Stomach (tissue), 8 donors: ENCODE measurements at regions not wholly inside any gene's neighbourhood (a gene's known extent, or its start where the extent isn't known, plus 50 kb on each side); places are given as distances from the start of the nearest gene placed in this dataset.

Source experiments
- DNase-seq, 2 donors: peaks; one replicate each; pipeline versions ENCODE4 v3.0.0 to v3.0.0-alpha.2; 2013 to 2019
- H3K27ac ChIP-seq, 5 donors: fragments of 200-600 bp in 4 of 5; sonication (generic) in 4 of 5; one replicate each; pipeline ENCODE4 v1.5.1; 2013 to 2019; ENCODE audit warnings: mild to moderate bottlenecking in 1 of 5, moderate library complexity in 1 of 5
- H3K27me3 ChIP-seq, 3 donors: fragments of 200-600 bp; sonication (generic); one replicate each; pipeline ENCODE4 v1.5.1; 2017 to 2019; ENCODE audit warnings: mixed run types in 1 of 3
- H3K36me3 ChIP-seq, 4 donors: fragments of 200-600 bp; sonication (generic); 1 replicate in 3 of 4; 2 replicates in 1 of 4; pipeline ENCODE4 v1.5.1; 2016 to 2019
- H3K4me1 ChIP-seq, 4 donors: fragments of 200-600 bp; sonication (generic); one replicate each; pipeline ENCODE4 v1.5.1; 2016 to 2019
- H3K4me3 ChIP-seq, 4 donors: fragments of 200-600 bp; sonication (generic) in 3 of 4; one replicate each; pipeline ENCODE4 v1.5.1; 2016 to 2019; ENCODE audit warnings: mild to moderate bottlenecking in 1 of 4
- H3K9me3 ChIP-seq, 4 donors: fragments of 200-600 bp; sonication (generic); one replicate each; pipeline ENCODE4 v1.5.1; 2016 to 2019
- EP300 ChIP-seq: sonication (generic); formaldehyde crosslinking; IDR thresholded peaks from one replicate; pipeline ENCODE4 v1.6.1; 2017; ENCODE audit warnings: antibody characterized with exemption
- POLR2A ChIP-seq, 4 donors: fragments of 450-650 bp; IDR thresholded peaks; one replicate each; pipeline ENCODE4 v1.6.1; 2016; ENCODE audit warnings: antibody characterized with exemption in 4 of 4, control low read depth in 2 of 4, mild to moderate bottlenecking in 1 of 4, moderate library complexity in 1 of 4
- POLR2AphosphoS5 ChIP-seq, 3 donors: sonication (generic); formaldehyde crosslinking; IDR thresholded peaks; one replicate each; pipeline ENCODE4 v1.6.1; 2016; ENCODE audit warnings: antibody characterized with exemption in 3 of 3
- WGBS, 5 donors: extraction: QIAGEN DNeasy Blood & Tissue Kit in 3 of 5; methylation state at CpG; one replicate each; pipeline versions ENCODE4 v1.1.5 to v1.1.7; 2013 to 2018; 5-methylcytosine and 5-hydroxymethylcytosine counted together
- intact Hi-C: fragments of 100-400 bp; cut with DNase I; formaldehyde crosslinking; loops from one replicate; pipeline ENCODE4 v1.15.1; 2023; ENCODE audit warnings: low total_unique reads
- TF ChIP-seq, protein P1 (sequence below), 7 experiments: fragments of 450-650 bp in 4 of 7; fragments of 200-600 bp in 3 of 7; sonication (generic) in 3 of 7; IDR thresholded peaks; one replicate each; pipeline ENCODE4 v1.5.1; 2016 to 2019; ENCODE audit warnings: antibody characterized with exemption in 7 of 7, control low read depth in 2 of 7, mild to moderate bottlenecking in 1 of 7
- donor health status: healthy with polysubstance abuse.
- donor health status: Bipolar disorder and iron deficiency.
- donor health status: healthy.

DNA sequence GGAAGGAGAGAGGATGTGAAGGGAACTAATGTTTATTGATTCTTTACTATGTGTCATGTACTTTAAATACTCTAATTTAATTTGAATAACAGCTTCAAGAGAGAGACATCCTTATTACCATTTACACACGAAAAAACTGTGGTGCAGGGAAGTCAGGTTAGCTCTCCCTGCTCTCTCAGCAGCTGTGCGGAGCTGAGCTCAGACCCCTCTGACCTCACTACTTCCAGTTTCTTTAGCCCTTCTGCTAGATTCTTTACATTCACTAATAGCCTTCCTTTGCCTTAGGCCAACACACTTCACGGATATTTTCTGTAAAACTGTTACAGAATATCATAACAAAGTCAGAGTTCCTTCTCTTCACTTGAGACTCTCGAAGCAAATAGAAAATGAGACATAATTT, 131.3 kb upstream of the ARRDC3 start:
- Histone ChIP-seq H3K4me3 (no peak overlapping the region), H3K4me1 (no peaks in the 10 kb centered on the region), H3K27ac (no peak overlapping the region), H3K36me3 (no peaks in the 10 kb centered on the region), H3K9me3 (no peaks in the 10 kb centered on the region), H3K27me3 (no peaks in the 10 kb centered on the region)
- intact Hi-C loops = no loop called here
- TF ChIP-seq, protein P1, sequence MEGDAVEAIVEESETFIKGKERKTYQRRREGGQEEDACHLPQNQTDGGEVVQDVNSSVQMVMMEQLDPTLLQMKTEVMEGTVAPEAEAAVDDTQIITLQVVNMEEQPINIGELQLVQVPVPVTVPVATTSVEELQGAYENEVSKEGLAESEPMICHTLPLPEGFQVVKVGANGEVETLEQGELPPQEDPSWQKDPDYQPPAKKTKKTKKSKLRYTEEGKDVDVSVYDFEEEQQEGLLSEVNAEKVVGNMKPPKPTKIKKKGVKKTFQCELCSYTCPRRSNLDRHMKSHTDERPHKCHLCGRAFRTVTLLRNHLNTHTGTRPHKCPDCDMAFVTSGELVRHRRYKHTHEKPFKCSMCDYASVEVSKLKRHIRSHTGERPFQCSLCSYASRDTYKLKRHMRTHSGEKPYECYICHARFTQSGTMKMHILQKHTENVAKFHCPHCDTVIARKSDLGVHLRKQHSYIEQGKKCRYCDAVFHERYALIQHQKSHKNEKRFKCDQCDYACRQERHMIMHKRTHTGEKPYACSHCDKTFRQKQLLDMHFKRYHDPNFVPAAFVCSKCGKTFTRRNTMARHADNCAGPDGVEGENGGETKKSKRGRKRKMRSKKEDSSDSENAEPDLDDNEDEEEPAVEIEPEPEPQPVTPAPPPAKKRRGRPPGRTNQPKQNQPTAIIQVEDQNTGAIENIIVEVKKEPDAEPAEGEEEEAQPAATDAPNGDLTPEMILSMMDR (IDR thresholded peaks at IDR 0.05) = no peak
- TF ChIP-seq EP300 (no peak), POLR2AphosphoS5 (IDR thresholded peaks at IDR 0.05) (no peak), POLR2A (IDR thresholded peaks at IDR 0.05) (no peak)
- no peak for DNase-seq
- WGBS, 5 donors = 53 to 67% (median 56%) methylated on average over 4 of the region's 4 CpGs

DNA sequence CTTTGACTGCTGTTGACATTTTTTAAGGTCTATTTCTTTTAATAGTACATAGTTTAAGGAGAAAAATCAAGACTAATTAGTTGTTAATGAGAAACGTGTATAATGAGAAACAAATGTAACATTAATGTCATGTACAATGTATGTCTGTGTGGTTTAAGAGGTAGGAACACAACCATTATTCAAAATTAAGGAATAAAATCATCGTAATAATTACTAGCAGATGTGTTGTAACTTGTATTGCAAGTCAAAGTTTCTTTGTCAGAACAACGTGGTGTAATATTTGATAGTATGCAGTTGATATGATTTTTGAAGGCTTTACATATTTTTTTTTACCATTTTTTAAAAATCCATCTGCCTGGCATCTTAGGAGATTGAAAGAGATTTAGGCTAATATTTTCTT, 120.2 kb upstream of the ARRDC3 start:
- H3K4me3 ChIP-seq = no peak overlapping the region
- WGBS, 5 donors = 25 to 51% (median 37%) methylated on average over 3 of the region's 3 CpGs
- no peaks in the 10 kb centered on the region for H3K36me3 ChIP-seq
- peaks cover 0 to 4% (median 0%) of the 10 kb centered on the region in 4 donors for H3K4me1 ChIP-seq
- DNase-seq = no peak
- no peak overlapping the region for H3K27ac ChIP-seq
- intact Hi-C loops = no loop called here
- no peak for TF ChIP-seq POLR2AphosphoS5 (IDR thresholded peaks at IDR 0.05)
- TF ChIP-seq, protein P1 (IDR thresholded peaks at IDR 0.05) = no peak
- no peak for TF ChIP-seq POLR2A (IDR thresholded peaks at IDR 0.05)
- TF ChIP-seq EP300 = no peak
- no peaks in the 10 kb centered on the region for H3K9me3 ChIP-seq
- no peaks in the 10 kb centered on the region for H3K27me3 ChIP-seq

DNA sequence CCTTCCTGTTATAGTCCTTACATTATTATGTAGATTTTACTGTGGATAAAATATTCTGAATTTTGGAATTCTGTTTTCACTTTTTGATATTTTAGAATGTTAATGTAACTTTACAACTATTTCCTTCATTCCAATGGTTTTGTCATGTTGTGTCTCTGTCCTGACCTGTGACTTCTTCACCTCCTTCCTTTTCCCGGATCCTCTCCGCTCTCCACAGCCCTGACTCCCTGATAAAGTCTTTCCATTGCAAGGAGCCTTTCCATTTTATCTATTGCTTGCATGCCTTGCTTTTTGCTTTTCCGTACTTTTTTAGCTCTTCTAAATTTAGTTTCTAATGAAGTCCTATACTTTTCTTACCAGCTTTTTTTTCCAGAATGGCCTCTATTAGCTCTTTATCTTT, 117.6 kb upstream of the ARRDC3 start:
- WGBS, 5 donors = 68 to 79% (median 78%) methylated on average over 3 of the region's 3 CpGs
- no peak for DNase-seq
- H3K9me3 ChIP-seq = no peaks in the 10 kb centered on the region
- TF ChIP-seq, protein P1 (IDR thresholded peaks at IDR 0.05) = no peak
- no peak for TF ChIP-seq POLR2AphosphoS5 (IDR thresholded peaks at IDR 0.05)
- TF ChIP-seq POLR2A (IDR thresholded peaks at IDR 0.05) = no peak
- no peak for TF ChIP-seq EP300
- intact Hi-C loops = no loop called here
- no peak overlapping the region for H3K27ac ChIP-seq
- H3K4me3 ChIP-seq = no peak overlapping the region
- H3K27me3 ChIP-seq = no peaks in the 10 kb centered on the region
- H3K4me1 ChIP-seq = peaks cover 0 to 4% (median 0%) of the 10 kb centered on the region in 4 donors
- H3K36me3 ChIP-seq = no peaks in the 10 kb centered on the region

- intact Hi-C loops = no loop called here
These were observed 116.9 kb upstream of the ARRDC3 start for GRCh38 chr5:91499943-91500531.

More at GRCh38 chr5:91499943-91500531, 116.9 kb upstream of the ARRDC3 start:
- Histone ChIP-seq H3K36me3 (no peaks in the 10 kb centered on the region), H3K27ac (no peak overlapping the region), H3K4me1 (peaks cover 0 to 4% (median 0%) of the 10 kb centered on the region in 4 donors), H3K4me3 (no peak overlapping the region), H3K9me3 (no peaks in the 10 kb centered on the region), H3K27me3 (no peaks in the 10 kb centered on the region)
- WGBS, 5 donors = 0 to 1% (median 0%) methylated on average over 2 of the region's 2 CpGs
- TF ChIP-seq, protein P1 (IDR thresholded peaks at IDR 0.05) = peak in 5 of 7 experiments; percentile 38 to 69 (median 53)
- no peak for TF ChIP-seq POLR2A (IDR thresholded peaks at IDR 0.05)
- peak in 1 of 2 donors; percentile 69 for DNase-seq
